NCI-H82 treated with DMSO at 0.1 percent for 48 hours (cell line): ENCODE measurements at regions not wholly inside any gene's neighbourhood (a gene's known extent, or its start where the extent isn't known, plus 50 kb on each side); places are given as distances from the start of the nearest gene placed in this dataset.
A peak's percentile ranks its signal among the peaks of the same experiment; 100 is the strongest.

Source experiments
- DNase-seq: peaks from one replicate; lab custom pipeline; 2025; ENCODE audit not compliant: unreplicated experiment; lab: John Stamatoyannopoulos, UW

DNA sequence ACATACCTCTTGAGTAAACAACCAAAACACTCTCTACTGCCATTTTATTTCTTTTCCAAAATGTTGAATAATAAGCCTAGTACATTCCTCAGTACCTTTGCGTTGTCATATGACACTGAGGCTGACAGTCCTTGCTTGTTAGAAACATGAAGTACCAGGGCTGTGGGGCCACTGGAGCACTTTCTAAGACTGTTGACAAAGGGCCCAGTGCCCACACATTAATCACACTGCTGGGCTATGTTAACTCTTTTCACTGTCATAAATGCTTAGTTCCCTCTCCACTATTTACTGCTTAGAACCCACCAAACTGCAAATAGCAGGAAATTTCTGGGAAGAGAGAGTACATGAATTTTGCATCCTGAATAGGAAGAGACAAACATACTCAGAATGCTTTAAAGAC lies 57.1 kb downstream of the FAM47B start:
- DNase-seq = no peak

DNA sequence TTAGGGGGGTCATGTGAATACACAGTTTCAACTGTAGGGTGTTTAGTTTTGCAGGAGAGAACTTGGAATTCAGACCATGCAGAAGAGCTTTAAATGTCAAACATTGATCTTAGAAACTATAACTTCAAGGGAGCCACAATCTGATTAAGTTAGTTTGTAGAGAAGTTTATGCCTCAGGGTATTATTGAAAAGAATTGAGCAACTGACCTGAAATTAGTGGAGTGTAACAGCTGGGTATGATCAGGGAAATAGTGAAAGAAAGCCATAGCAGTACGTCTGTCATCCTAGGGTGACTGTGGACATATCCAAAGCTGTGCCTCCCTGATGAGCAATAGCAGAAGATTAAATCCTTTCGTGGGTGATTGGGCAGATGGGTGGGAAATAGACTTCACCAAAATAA lies 63.8 kb downstream of the FAM47B start:
- no peak for DNase-seq

DNA sequence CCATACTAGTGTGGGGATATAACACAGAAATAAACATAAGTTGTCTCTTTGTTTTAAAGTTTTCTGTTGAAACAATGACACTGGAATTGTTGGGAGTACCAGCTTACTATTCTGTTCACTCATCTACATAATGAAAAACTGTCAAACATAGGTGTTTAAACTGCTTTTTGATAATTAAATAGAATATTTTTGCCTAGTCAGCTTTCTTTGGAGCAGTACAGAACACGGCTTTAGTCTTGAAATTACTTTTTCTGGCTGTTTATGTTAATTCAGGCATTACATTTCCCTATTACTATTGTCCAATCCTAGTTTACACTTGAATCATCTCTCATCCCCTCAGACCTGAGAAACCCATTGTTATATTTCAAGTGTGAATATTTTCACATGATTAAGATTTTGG lies 73.0 kb downstream of the FAM47B start:
- DNase-seq = no peak

DNA sequence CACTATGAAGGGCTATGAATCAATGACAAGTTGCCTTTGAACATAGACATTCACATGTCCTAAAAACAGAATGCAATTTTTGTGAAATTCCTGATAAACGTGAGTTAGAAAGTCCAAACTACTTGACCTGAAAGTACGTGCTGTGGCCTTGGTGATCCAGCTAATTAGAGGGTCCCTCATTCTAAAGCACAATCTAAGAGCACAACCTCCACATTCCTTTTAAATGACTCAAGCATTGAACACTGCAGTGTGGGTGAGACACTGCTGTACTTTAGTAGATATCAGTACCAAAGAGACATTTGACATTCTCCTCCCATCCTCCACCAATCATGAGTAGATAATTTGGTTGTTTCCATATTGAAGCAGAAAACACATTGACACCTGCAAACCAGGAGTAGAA lies 73.5 kb downstream of the FAM47B start:
- DNase-seq = no peak

DNA sequence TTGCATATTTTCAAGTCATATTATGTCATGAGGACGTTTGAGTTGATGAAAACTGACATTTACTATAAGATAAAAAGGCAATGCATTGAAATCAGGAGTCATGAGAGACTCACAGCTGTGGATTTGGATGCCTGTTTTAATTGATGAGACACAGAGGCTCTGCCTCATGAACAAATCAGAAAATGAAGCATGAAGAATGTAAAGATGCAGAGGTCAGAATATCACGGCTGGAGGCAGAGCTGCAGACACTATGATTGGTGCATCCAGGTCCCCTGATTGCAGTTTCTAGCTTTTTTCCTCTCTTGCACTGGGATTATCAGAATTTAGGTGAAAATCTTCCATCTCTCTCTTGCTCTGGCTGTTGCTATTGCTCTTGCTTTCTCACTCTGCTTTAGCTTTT lies 74.7 kb downstream of the FAM47B start:
- DNase-seq = no peak

DNA sequence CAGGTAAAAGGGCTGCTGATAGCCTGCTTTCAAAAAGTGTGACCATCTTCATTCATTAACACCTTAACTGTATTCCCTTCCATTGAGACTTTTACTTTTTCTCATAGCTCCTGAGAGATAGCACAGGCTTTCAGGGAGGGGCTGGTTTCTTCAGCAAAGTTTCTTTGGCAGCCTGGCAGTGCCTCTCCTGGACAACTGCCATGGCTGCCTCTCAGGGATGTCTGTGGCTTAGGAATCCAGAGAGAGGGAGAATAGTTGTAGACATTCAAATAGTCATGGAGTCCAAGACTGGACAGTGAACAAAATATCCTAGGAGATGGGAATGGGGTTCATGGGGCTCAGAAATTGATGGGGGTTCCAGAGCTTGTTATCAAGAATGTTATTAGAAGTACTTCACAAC lies 81.1 kb downstream of the FAM47B start:
- no peak for DNase-seq

DNA sequence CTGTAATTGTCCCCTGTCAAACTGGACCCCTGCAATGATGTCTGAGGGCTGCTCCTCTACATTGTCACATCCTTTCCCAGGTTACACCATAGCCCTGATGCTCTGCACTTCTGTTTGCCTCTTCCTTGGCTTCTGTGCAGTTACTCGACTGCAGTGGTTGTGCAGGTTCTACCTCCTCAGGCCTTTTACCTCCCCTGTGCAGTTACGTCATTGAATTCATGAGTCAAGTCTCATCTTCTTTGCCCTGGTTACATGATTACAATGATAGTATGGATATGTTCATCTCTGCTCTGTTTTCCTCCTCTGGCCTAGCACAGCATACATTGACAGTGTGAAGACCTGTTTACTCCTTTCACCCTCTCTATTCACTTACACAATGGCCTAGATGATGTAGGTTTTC lies 83.2 kb downstream of the FAM47B start:
- no peak for DNase-seq

DNA sequence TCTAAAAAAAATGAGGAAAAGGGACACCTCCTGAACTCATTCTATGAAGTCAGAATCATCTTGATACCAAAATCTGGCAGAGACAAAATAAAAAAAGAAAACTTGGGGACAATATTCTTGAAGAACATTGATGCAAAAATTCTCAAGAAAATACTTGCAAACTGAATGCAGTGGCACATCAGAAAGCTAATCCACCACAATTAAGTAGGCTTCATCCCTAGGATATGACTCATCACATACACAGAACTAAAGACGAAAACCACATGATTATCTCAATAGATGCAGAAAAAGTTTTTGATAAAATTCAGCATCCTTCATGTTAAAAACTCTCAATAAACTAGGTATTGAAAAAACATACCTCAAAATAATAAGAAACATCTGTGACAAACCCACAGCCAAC lies 98.3 kb downstream of the FAM47B start:
- no peak for DNase-seq

DNA sequence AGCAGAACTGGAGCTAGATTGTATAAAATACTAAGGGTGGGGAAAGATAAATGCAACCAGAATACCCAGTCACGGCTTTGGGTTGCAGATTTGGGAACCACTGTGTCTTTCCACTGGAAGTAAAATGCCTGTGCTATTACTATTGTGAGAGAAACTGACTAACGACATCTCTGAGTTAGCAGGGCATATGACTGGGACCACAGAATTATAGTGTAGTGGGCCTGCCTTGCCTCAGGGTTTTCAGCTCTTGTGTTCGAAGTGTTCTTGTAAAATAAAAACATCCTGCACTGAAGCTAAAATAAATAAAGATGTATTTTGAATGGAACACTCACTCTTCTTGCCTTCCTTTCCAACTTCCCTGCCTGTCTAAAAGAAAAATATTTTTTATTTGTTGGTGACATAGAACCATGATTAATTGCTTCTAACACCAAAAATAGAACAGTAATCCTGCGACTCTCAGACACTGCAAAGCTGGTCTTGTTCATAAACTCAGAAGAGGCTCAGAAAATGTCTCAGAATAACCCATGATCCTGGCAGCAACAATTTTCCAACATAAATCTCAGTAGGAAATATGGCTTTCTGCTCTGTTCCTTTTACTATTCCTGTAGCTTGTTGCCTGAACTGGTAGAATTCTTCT lies 104.2 kb downstream of the FAM47B start:
- DNase-seq = no peak

DNA sequence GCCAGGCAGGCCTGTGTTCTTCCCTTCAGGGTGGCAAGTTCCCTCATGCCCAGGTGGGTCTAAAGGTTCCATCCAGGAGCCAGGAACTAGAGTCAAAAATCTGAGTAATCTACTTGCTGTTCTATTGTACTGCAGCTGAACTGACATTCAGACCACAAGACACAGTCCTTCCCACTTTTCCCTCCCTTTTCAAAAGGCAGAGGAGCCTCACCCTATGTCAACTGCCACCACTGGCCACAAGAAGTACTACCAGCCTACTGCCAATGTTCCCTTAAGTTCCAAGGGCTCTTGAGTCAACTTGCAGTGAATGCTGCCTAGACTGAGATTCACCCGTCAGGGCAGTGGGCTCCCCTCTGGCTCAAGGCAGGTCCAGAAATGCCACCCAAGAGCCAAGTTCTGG lies 133.5 kb downstream of the FAM47B start:
- no peak for DNase-seq

DNA sequence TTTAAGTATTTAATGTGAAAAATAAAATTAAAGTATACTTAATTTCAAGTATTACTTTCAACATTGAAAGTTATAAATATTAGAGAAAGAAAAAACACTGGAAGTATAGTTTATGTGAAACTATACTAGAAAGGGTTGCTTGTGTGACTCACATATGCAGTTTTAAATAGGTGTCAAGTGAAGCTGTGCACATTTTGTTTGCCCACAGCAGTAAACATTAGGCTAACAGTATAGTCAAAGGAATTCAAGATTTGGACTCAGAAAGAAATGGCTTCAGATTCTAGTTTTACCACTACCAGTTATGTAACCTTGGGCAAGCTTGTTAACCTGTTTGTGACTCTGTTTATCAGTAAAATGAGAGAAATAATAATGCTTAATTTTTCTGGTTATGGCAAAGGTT lies 148.2 kb downstream of the FAM47B start:
- DNase-seq = no peak

DNA sequence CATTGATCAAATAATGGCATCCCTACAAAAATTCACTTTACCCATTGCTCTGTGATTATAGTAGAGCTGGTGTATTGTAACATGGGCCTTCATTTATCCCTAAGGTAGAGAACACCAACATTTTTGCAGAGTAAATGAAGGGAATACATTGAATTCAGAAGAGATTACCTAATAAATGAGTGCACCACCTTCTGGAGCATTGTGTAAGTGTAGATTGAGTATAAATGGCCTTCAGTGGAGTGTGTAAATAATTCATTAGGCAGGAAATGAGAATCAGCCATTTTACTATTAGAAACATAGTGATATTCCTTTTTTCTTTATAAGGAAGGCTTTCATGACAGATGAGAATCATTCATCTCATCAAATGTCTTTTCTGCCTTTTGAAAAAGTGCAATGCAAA lies 155.8 kb downstream of the FAM47B start:
- no peak for DNase-seq

DNA sequence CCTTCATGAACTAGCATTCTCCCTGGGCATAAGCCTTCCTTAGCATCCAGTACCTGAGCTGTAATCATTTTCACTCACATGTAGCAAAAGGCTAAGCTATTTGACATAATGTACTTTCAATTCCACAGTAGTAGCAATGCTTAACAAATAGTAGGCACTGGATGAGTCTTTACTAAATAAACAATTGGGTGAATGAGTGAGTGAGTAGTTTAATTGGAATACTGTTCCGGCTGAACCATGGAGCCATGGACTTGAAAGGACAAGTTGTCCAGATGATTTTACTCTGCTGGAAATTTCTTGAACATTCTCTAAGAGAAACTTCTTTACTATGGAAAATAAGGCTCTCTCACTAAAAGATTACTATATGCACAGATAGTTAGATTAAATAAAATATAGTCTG lies 159.3 kb downstream of the FAM47B start:
- no peak for DNase-seq

DNA sequence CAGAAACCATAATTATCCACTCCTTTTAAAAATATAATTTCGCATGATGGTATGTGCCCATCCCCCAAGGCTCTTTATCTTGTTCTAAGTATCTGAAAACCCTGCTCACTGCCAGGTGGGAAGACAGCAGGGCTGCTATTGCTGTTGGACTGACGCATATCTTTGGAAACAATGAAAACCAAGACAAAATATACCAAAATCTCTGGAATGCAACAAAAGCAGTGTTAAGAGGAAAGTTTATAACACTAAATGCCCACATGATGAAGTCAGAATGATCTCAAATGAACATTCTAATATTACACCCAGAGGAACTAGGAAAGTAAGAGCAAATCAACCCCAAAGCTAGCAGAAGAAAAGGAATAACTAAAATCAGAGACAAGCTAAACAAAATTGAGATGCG lies 162.0 kb downstream of the FAM47B start:
- no peak for DNase-seq

DNA sequence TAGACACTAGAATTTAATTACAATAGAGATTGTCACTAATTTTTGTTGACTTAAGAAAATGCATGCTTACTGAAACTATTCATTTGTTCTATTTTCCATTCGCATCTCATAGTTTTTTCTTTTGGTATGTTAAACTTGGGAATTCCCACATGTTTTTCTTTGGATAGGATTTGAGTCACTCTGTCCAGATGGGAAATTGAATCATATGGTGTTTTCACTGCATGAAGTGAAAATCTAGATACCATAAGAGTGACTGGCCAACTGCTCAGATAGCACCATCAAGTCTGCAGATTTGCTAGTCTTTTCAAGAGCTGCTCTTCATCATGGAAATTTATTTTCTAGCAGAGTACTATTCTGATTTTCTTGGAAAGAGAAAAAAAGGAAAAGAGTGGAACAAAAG lies 172.6 kb downstream of the FAM47B start:
- DNase-seq = no peak

DNA sequence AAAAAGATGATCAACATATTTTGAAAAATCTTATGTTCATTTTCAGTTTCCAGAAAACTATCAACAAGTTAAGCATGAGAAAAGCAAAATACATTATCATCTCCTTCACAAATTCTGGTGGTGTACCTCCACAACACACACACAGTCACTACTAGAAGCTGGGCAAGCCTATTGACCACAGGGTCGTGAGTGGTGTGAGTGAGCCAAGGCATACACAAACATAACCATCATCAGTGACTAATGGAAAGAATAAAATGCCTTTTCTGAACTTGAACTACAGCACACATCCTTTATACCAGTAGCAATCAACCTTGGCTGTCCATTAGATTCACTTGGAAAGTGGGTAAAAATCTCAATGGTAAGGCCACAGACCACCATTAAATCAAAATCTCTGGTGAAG lies 180.2 kb downstream of the FAM47B start:
- no peak for DNase-seq

DNA sequence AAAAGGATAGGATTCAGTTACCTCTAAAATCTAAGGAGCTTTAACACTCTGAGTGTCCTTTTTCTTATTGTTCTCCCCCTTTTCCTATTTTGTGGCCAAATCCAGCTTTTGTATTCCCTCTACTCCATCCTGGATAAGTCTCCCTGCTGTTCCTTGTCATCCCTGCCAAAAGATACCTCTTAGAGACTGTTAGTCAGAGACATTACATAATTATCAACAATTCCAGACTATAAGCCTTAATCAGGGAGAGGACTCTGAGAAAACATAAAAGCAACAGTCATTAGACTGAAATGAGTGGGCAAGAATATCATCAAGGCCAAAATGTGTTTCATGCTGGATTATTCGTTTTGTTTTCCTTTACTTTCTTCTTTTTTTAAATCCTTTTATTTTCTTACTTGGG lies 206.9 kb downstream of the FAM47B start:
- DNase-seq = no peak

DNA sequence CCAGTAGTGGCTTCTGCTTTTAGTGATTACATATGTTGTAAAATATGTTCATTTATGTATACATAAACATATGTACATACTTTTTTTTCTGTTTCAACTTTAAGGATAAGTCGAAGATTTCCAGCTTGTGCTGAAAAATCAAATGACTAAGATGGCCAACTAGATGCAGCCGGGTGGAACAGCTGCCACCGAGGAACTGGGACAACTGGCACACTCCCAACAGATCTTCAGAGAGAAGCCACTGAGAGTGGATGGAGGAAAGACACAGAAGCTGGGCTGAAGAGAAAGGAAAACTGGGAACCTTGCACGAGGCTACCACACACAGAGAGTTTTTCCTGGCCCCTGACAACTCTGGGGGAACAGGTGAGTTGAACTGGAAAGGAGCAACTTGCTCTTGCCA lies 207.5 kb downstream of the FAM47B start:
- no peak for DNase-seq

DNA sequence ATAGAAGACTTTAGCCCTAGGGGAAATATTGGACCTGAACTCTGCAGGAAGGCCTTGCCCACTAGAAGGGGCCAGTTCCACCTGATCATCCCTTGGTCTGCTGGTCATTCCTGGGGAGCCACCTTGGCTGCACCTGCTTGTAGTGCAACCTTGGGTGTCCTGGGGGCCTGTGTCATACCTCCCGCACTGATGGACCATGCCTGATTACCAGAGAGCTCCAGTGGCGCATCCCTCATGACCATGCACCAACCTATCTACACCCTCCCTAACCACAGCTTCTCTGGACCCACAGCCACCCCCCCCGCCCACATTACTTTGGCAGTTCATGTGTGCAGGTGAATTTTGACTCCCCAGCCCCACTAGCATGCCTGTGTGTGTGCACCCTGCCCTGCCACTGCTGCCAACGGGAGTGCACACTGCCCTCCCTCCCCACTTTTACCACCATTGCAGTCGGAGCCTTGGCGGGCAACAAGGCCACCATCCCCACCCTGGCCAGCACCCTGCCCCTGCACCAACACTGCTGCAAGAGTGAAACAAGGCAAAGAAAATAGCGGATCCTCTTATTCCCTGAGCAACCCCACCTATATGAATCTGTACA lies 208.1 kb downstream of the FAM47B start:
- DNase-seq = no peak

DNA sequence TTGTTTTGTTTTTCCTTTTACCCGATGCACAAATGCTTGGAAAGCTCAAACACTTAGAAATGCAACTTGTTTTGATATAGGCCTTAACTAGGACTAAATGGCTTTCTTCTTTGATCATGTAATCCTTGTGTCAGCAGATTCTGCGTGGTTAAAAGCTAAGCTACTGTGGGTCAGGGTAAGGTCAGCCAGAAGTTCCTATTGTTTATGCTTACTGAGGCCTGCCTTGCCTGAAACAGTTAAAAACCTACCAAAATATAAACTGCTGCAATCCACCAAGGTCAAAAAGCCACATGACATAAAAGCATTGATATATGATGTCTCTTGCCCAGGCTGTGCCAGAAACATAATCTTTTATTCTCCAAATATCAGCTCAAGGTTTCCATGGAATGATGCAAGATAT lies 223.4 kb downstream of the FAM47B start:
- peak; percentile 11 for DNase-seq
